HG03025 (cell line): ENCODE measurements at regions not wholly inside any gene's neighbourhood (a gene's known extent, or its start where the extent isn't known, plus 50 kb on each side); places are given as distances from the start of the nearest gene placed in this dataset.

Experiments used
- ATAC-seq: cut with Tn5 transposase; IDR thresholded peaks from one replicate; pipeline ENCODE4 v1.9.1; 2021; ENCODE audit warnings: mild to moderate bottlenecking, moderate library complexity; ENCODE audit not compliant: unreplicated experiment, low FRiP score

GRCh38 chr13:79765331-79765730, 284.4 kb downstream of the NDFIP2 start:
- ATAC-seq, result no peak

GRCh38 chr13:79749984-79750551, 269.1 kb downstream of the NDFIP2 start:
- no peak for ATAC-seq

GRCh38 chr13:79749566-79749965, 268.6 kb downstream of the NDFIP2 start:
- no peak for ATAC-seq

- ATAC-seq, result no peak
Measured at GRCh38 chr13:79745081-79745480, 264.1 kb downstream of the NDFIP2 start.

- ATAC-seq, result no peak
Measured at GRCh38 chr13:79742923-79743322, 262.0 kb downstream of the NDFIP2 start.

- ATAC-seq, result no peak
Measured at GRCh38 chr13:79740991-79741390, 260.0 kb downstream of the NDFIP2 start.

GRCh38 chr13:79736356-79736755, 255.4 kb downstream of the NDFIP2 start:
- ATAC-seq, result no peak

GRCh38 chr13:79735228-79735627, 254.3 kb downstream of the NDFIP2 start:
- ATAC-seq, result no peak

- no peak for ATAC-seq
Measured at GRCh38 chr13:79727086-79727485, 246.1 kb downstream of the NDFIP2 start.

GRCh38 chr13:79725841-79726240, 244.9 kb downstream of the NDFIP2 start:
- no peak for ATAC-seq

GRCh38 chr13:79724348-79725103, 243.6 kb downstream of the NDFIP2 start:
- ATAC-seq, result no peak

GRCh38 chr13:79723519-79724024, 242.6 kb downstream of the NDFIP2 start:
- no peak for ATAC-seq

- ATAC-seq, result no peak
Measured at GRCh38 chr13:79722885-79723445, 242.0 kb downstream of the NDFIP2 start.

- no peak for ATAC-seq
Measured at GRCh38 chr13:79716191-79716590, 235.2 kb downstream of the NDFIP2 start.

- ATAC-seq, result no peak
Measured at GRCh38 chr13:79711631-79712030, 230.7 kb downstream of the NDFIP2 start.

- no peak for ATAC-seq
Measured at GRCh38 chr13:79710376-79710775, 229.4 kb downstream of the NDFIP2 start.

GRCh38 chr13:79709471-79709870, 228.5 kb downstream of the NDFIP2 start:
- no peak for ATAC-seq

GRCh38 chr13:79703772-79704171, 222.8 kb downstream of the NDFIP2 start:
- ATAC-seq, result peak; percentile 71

- no peak for ATAC-seq
Measured at GRCh38 chr13:79695754-79696153, 214.8 kb downstream of the NDFIP2 start.

- no peak for ATAC-seq
Measured at GRCh38 chr13:79692846-79693245, 211.9 kb downstream of the NDFIP2 start.

- no peak for ATAC-seq
Measured at GRCh38 chr13:79691826-79692225, 210.9 kb downstream of the NDFIP2 start.

- no peak for ATAC-seq
Measured at GRCh38 chr13:79688741-79689140, 207.8 kb downstream of the NDFIP2 start.
